B cell (primary cell): ENCODE measurements at regions not wholly inside any gene's neighbourhood (a gene's known extent, or its start where the extent isn't known, plus 50 kb on each side); places are given as distances from the start of the nearest gene placed in this dataset.
"Not testable (repeated sequence)": the region's sequence is repeated elsewhere in the genome, so short reads cannot be mapped to it uniquely, and the experiment has no call there.

Experiments used
- ATAC-seq: fragments of 200-7000 bp; cut with Tn5 transposase; one replicate; pipeline ENCODE4 v1.10.0; 2021; ENCODE audit warnings: low read depth, mild to moderate bottlenecking, moderate number of reproducible peaks, moderate library complexity
- CTCF ChIA-PET: fragments of 350-600 bp; sonication (Branson Sonifier 250); formaldehyde crosslinking; loops from one replicate; lab custom pipeline; 2021; ENCODE audit warnings: antibody characterized with exemption, inconsistent platforms; lab: Charles Lee
- POLR2A ChIA-PET: fragments of 350-600 bp; sonication (Branson Sonifier 250); formaldehyde crosslinking; loops from one replicate; lab custom pipeline; 2021; ENCODE audit warnings: antibody characterized with exemption; lab: Charles Lee
- DNase-seq: peaks from one replicate; pipeline ENCODE4 v3.0.0; 2013
- H2AFZ ChIP-seq: 2 replicates; pipeline ENCODE4 v1.6.1; 2012; ENCODE audit warnings: mild to moderate bottlenecking, low read depth, low read length; ENCODE audit not compliant: insufficient read depth, poor library complexity, severe bottlenecking
- H3K27ac ChIP-seq, 2 donors: 1 replicate in 1 of 2; 2 replicates in 1 of 2; pipeline ENCODE4 v1.5.1; 2012 to 2013; ENCODE audit warnings: low read length in 2 of 2, mild to moderate bottlenecking in 2 of 2, moderate library complexity in 1 of 2
- H3K27me3 ChIP-seq, 4 experiments: fragments of 200-600 bp in 1 of 4; sonication (generic) in 1 of 4; replicated peaks in 1 of 4; 1 replicate in 2 of 4; 2 replicates in 2 of 4; pipeline versions ENCODE4 v1.6.1 to v1.7.0; 2013 to 2016; ENCODE audit warnings: low read length in 3 of 4, mild to moderate bottlenecking in 2 of 4, mixed read lengths in 1 of 4, moderate library complexity in 1 of 4; ENCODE audit not compliant: insufficient read depth in 4 of 4, control insufficient read depth in 3 of 4; ENCODE audit errors: control extremely low read depth in 1 of 4
- H3K36me3 ChIP-seq, 2 experiments: replicated peaks in 1 of 2; 1 replicate in 1 of 2; 2 replicates in 1 of 2; pipeline versions ENCODE4 v1.6.1 to v1.7.1; 2013; ENCODE audit warnings: low read length in 1 of 2; ENCODE audit not compliant: insufficient read depth in 2 of 2, control insufficient read depth in 1 of 2; ENCODE audit errors: control extremely low read depth in 1 of 2, extremely low read depth in 1 of 2
- H3K4me1 ChIP-seq, 2 donors: fragments of 200-600 bp in 1 of 2; sonication (generic) in 1 of 2; 1 replicate in 1 of 2; 2 replicates in 1 of 2; pipeline versions ENCODE4 v1.5.1 to v1.6.1; 2013 to 2017; ENCODE audit warnings: low read length in 2 of 2; ENCODE audit not compliant: control insufficient read depth in 2 of 2, insufficient read depth in 2 of 2
- H3K4me2 ChIP-seq: replicated peaks from 2 replicates; pipeline ENCODE3; 2012; ENCODE audit warnings: mild to moderate bottlenecking, low read depth, low read length; ENCODE audit not compliant: poor library complexity, severe bottlenecking
- H3K4me3 ChIP-seq, 5 experiments: fragments of 200-600 bp in 1 of 5; sonication (generic) in 1 of 5; 1 replicate in 3 of 5; 2 replicates in 2 of 5; pipeline versions ENCODE4 v1.5.1 to v1.7.0; 2011 to 2016; ENCODE audit warnings: low read length in 4 of 5, mild to moderate bottlenecking in 4 of 5, low read depth in 2 of 5, control low read depth in 1 of 5, moderate library complexity in 1 of 5; ENCODE audit not compliant: insufficient read depth in 1 of 5; ENCODE audit errors: control extremely low read depth in 1 of 5, extremely low read depth in 1 of 5
- H3K79me2 ChIP-seq: fragments of 200-600 bp; sonication (generic); one replicate; pipeline ENCODE4 v1.6.0; 2016; ENCODE audit warnings: low read length; ENCODE audit not compliant: control insufficient read depth, insufficient read depth
- H3K9ac ChIP-seq: fragments of 200-600 bp; sonication (generic); 2 replicates; pipeline ENCODE4 v1.6.1; 2017; ENCODE audit warnings: mild to moderate bottlenecking, low read length, moderate library complexity
- H3K9me3 ChIP-seq, 3 donors: one replicate each; pipeline versions ENCODE4 v1.6.1 to v1.7.1; 2013; ENCODE audit warnings: low read length in 2 of 3; ENCODE audit not compliant: control insufficient read depth in 2 of 3, insufficient read depth in 1 of 3; ENCODE audit errors: control extremely low read depth in 1 of 3
- H4K20me1 ChIP-seq: 2 replicates; pipeline ENCODE4 v1.6.0; 2012; ENCODE audit warnings: mild to moderate bottlenecking, low read length; ENCODE audit not compliant: insufficient read depth, control insufficient read depth, poor library complexity, severe bottlenecking
- H3K27ac Mint-ChIP-seq: one replicate; pipeline ENCODE4 v1.8.0; 2021; ENCODE audit warnings: mixed read lengths
- H3K27me3 Mint-ChIP-seq: one replicate; pipeline ENCODE4 v1.8.0; 2021; ENCODE audit warnings: mixed read lengths
- H3K4me1 Mint-ChIP-seq: one replicate; pipeline ENCODE4 v1.8.0; 2021; ENCODE audit warnings: mixed read lengths
- H3K4me3 Mint-ChIP-seq: one replicate; pipeline ENCODE4 v1.8.0; 2021; ENCODE audit warnings: mixed read lengths
- H3K9me3 Mint-ChIP-seq: one replicate; pipeline ENCODE4 v1.8.0; 2022; ENCODE audit warnings: mixed read lengths; ENCODE audit not compliant: insufficient read depth
- CTCF ChIP-seq: fragments of 200-600 bp; IDR thresholded peaks from one replicate; pipeline ENCODE4 v1.8.0; 2022; ENCODE audit warnings: antibody characterized with exemption, mild to moderate bottlenecking
- EZH2 ChIP-seq: IDR thresholded peaks from 2 replicates; pipeline ENCODE4 v1.6.1; 2012; ENCODE audit warnings: borderline replicate concordance, low read depth, mild to moderate bottlenecking, moderate library complexity, low read length; ENCODE audit not compliant: insufficient read depth, poor library complexity, severe bottlenecking
- WGBS: methylation state at CpG from one replicate; pipeline ENCODE4 v1.1.5; 2013; ENCODE audit warnings: missing lambda C conversion rate; ENCODE audit not compliant: insufficient coverage; 5-methylcytosine and 5-hydroxymethylcytosine counted together
- intact Hi-C: fragments of 100-400 bp; cut with micrococcal nuclease; formaldehyde crosslinking; loops from one replicate; pipeline ENCODE4 v1.10.0; 2022

GRCh38 chr11:14589421-14589820 is 54.2 kb upstream of the PDE3B start:
- Histone ChIP-seq H3K27ac (no peak overlapping the region), H3K36me3 (peaks cover 0 to 1% of the 10 kb centered on the region in 2 experiments), H3K27me3 (no peaks in the 10 kb centered on the region), H4K20me1 (no peaks in the 10 kb centered on the region), H3K79me2 (no peaks in the 10 kb centered on the region), H3K9ac (no peak overlapping the region), H3K4me2 (no peak overlapping the region), H3K9me3 (peaks cover 0 to 3% (median 0%) of the 10 kb centered on the region in 3 donors), H2AFZ (no peak overlapping the region), H3K4me1 (peaks cover 7 to 12% of the 10 kb centered on the region in 2 donors), H3K4me3 (no peak overlapping the region)
- no peaks in the 10 kb centered on the region for H3K9me3 Mint-ChIP-seq
- no peak overlapping the region for H3K4me3 Mint-ChIP-seq
- ChIA-PET POLR2A (no interaction called here), CTCF (no interaction called here)
- H3K4me1 Mint-ChIP-seq, result peaks cover 12% of the 10 kb centered on the region
- ATAC-seq (no peak), DNase-seq (no peak)
- TF ChIP-seq EZH2 (no peak), CTCF (no peak)
- no CpG with 5 or more reads among the region's 2 CpGs for WGBS
- H3K27ac Mint-ChIP-seq, result no peak overlapping the region
- peaks cover 14% of the 10 kb centered on the region for H3K27me3 Mint-ChIP-seq
- intact Hi-C loops, result no loop called here

- H3K4me3 Mint-ChIP-seq, ATAC-seq, H4K20me1 ChIP-seq, H3K27ac ChIP-seq, H3K27ac Mint-ChIP-seq, H3K27me3 ChIP-seq, H3K36me3 ChIP-seq, H3K79me2 ChIP-seq, intact Hi-C loops, H2AFZ ChIP-seq, H3K9me3 ChIP-seq, H3K4me3 ChIP-seq, DNase-seq, CTCF ChIA-PET, POLR2A ChIA-PET, H3K9ac ChIP-seq, H3K4me2 ChIP-seq, H3K9me3 Mint-ChIP-seq: not testable (repeated sequence)
- WGBS, result 94% methylated on average over 19 of the region's 19 CpGs
- H3K27me3 Mint-ChIP-seq, result peaks cover 17% of the 10 kb centered on the region
- H3K4me1 ChIP-seq, result peaks cover 7 to 12% of the 10 kb centered on the region in 2 donors
- peaks cover 16% of the 10 kb centered on the region for H3K4me1 Mint-ChIP-seq
Measured at GRCh38 chr11:14591046-14591445, 52.6 kb upstream of the PDE3B start.
